HL-60 (cell line): ENCODE measurements at regions not wholly inside any gene's neighbourhood (a gene's known extent, or its start where the extent isn't known, plus 50 kb on each side); places are given as distances from the start of the nearest gene placed in this dataset.

Source experiments
- CTCF ChIP-seq: IDR thresholded peaks from one replicate; pipeline ENCODE4 v1.5.1; 2011; ENCODE audit warnings: low read length, control low read depth, inconsistent platforms; ENCODE audit not compliant: insufficient read depth
- GABPA ChIP-seq: IDR thresholded peaks from 2 replicates; pipeline ENCODE4 v1.6.1; 2012; ENCODE audit warnings: low read depth
- POLR2AphosphoS5 ChIP-seq: IDR thresholded peaks from 2 replicates; pipeline ENCODE4 v1.6.1; 2012; ENCODE audit warnings: low read depth
- REST ChIP-seq: IDR thresholded peaks from 2 replicates; pipeline ENCODE4 v1.6.1; 2012; ENCODE audit warnings: low read depth; ENCODE audit not compliant: insufficient replicate concordance
- SPI1 ChIP-seq: IDR thresholded peaks from 2 replicates; pipeline ENCODE4 v1.6.1; 2012; ENCODE audit warnings: low read depth, mild to moderate bottlenecking, borderline replicate concordance

- TF ChIP-seq CTCF (no peak), POLR2AphosphoS5 (no peak), GABPA (no peak), REST (no peak), SPI1 (no peak)
These were observed 115.3 kb upstream of the PLPPR1 start for GRCh38 chr9:100913257-100913656.
